H1 (cell line): ENCODE measurements at regions not wholly inside any gene's neighbourhood (a gene's known extent, or its start where the extent isn't known, plus 50 kb on each side); places are given as distances from the start of the nearest gene placed in this dataset.

Experiments
- CTCF ChIA-PET: fragments of 300-600 bp; sonication (Branson Sonifier 250); formaldehyde crosslinking; loops from one replicate; lab custom pipeline; 2021; ENCODE audit not compliant: partially characterized antibody; lab: Charles Lee
- POLR2A ChIA-PET: fragments of 300-600 bp; sonication (Branson Sonifier 250); formaldehyde crosslinking; loops from one replicate; lab custom pipeline; 2021; ENCODE audit warnings: inconsistent platforms; ENCODE audit not compliant: partially characterized antibody; lab: Charles Lee
- DNase-seq, 2 experiments: peaks; one replicate each; pipeline versions ENCODE4 v3.0.0 to v3.0.0-alpha.2; 2010 to 2022; ENCODE audit warnings: low spot score in 2 of 2, low read depth in 1 of 2, mixed read lengths in 1 of 2
- FAIRE-seq: peaks from 2 replicates; lab custom pipeline; 2011; peaks lifted over from hg19 to GRCh38; lab: Jason Lieb, UNC
- H2AFZ ChIP-seq: 2 replicates; pipeline ENCODE4 v1.8.1; 2012; ENCODE audit warnings: low read length, inconsistent platforms
- H2AK5ac ChIP-seq: 2 replicates; pipeline ENCODE4 v1.6.1; 2013; ENCODE audit warnings: low read depth, low read length
- H2BK120ac ChIP-seq: replicated peaks from 2 replicates; pipeline ENCODE3; 2013; ENCODE audit warnings: low read depth, low read length, inconsistent platforms
- H2BK12ac ChIP-seq: 2 replicates; pipeline ENCODE4 v1.6.1; 2013; ENCODE audit warnings: low read depth, low read length
- H2BK15ac ChIP-seq: 2 replicates; pipeline ENCODE4 v1.6.1; 2013; ENCODE audit warnings: low read length
- H2BK20ac ChIP-seq: 2 replicates; pipeline ENCODE4 v1.6.1; 2013; ENCODE audit warnings: low read length
- H2BK5ac ChIP-seq: 2 replicates; pipeline ENCODE4 v1.6.1; 2013; ENCODE audit warnings: low read depth, low read length
- H3K14ac ChIP-seq: 2 replicates; pipeline ENCODE4 v1.6.1; 2013; ENCODE audit warnings: inconsistent platforms; ENCODE audit not compliant: insufficient read length
- H3K18ac ChIP-seq: 2 replicates; pipeline ENCODE4 v1.6.1; 2013; ENCODE audit warnings: low read length; ENCODE audit errors: extremely low read depth
- H3K23ac ChIP-seq: 2 replicates; pipeline ENCODE4 v1.6.1; 2013; ENCODE audit warnings: inconsistent platforms; ENCODE audit not compliant: insufficient read length
- H3K23me2 ChIP-seq: 2 replicates; pipeline ENCODE4 v1.6.1; 2013; ENCODE audit warnings: low read depth, low read length
- H3K27ac ChIP-seq: 2 replicates; pipeline ENCODE4 v1.6.1; 2011; ENCODE audit warnings: low read depth, low read length, inconsistent platforms
- H3K27me3 ChIP-seq, 4 experiments: replicated peaks in 1 of 4; 1 replicate in 1 of 4; 2 replicates in 3 of 4; pipeline versions ENCODE4 v1.6.1 to v1.8.1; 2011 to 2013; ENCODE audit warnings: low read length in 3 of 4, mild to moderate bottlenecking in 3 of 4, inconsistent platforms in 2 of 4, mixed read lengths in 2 of 4, moderate library complexity in 1 of 4; ENCODE audit not compliant: control insufficient read depth in 3 of 4, insufficient read depth in 3 of 4; ENCODE audit errors: extremely low read depth in 1 of 4
- H3K36me3 ChIP-seq, 4 experiments: 2 replicates each; pipeline versions ENCODE4 v1.6.1 to v1.8.1; 2011 to 2013; ENCODE audit warnings: mild to moderate bottlenecking in 4 of 4, low read length in 3 of 4, moderate library complexity in 2 of 4, control low read depth in 1 of 4, inconsistent platforms in 1 of 4; ENCODE audit not compliant: insufficient read depth in 4 of 4, control insufficient read depth in 2 of 4
- H3K4ac ChIP-seq: replicated peaks from 2 replicates; pipeline ENCODE3; 2013; ENCODE audit warnings: low read length, low read depth, mixed read lengths, inconsistent platforms; ENCODE audit not compliant: insufficient read length
- H3K4me1 ChIP-seq, 4 experiments: replicated peaks in 1 of 4; 1 replicate in 1 of 4; 2 replicates in 3 of 4; pipeline versions ENCODE4 v1.6.1 to v1.8.1; 2011 to 2013; ENCODE audit warnings: low read length in 3 of 4, inconsistent platforms in 2 of 4, mixed read lengths in 1 of 4; ENCODE audit not compliant: insufficient read depth in 4 of 4, control insufficient read depth in 3 of 4
- H3K4me2 ChIP-seq, 2 experiments: 2 replicates each; pipeline versions ENCODE4 v1.6.1 to v1.8.1; 2011 to 2013; ENCODE audit warnings: low read depth in 2 of 2, low read length in 2 of 2, control low read depth in 1 of 2, inconsistent platforms in 1 of 2, mild to moderate bottlenecking in 1 of 2; ENCODE audit not compliant: insufficient read depth in 1 of 2
- H3K4me3 ChIP-seq, 4 experiments: fragments of 200-600, 300-600 bp in 1 of 4; sonication (generic), shearing (Covaris generic), sonication (Bioruptor Twin) in 1 of 4; 2 replicates each; pipeline versions ENCODE4 v1.5.1 to v1.8.1; 2011 to 2016; ENCODE audit warnings: low read length in 4 of 4, low read depth in 3 of 4, control low read depth in 2 of 4, inconsistent platforms in 2 of 4, mild to moderate bottlenecking in 2 of 4, mixed read lengths in 1 of 4, moderate library complexity in 1 of 4; ENCODE audit not compliant: insufficient read depth in 2 of 4; ENCODE audit errors: extremely low read depth in 1 of 4
- H3K56ac ChIP-seq: replicated peaks from 2 replicates; pipeline ENCODE3; 2013; ENCODE audit warnings: low read depth, mild to moderate bottlenecking, mixed read lengths, low read length, inconsistent platforms; ENCODE audit not compliant: insufficient read length
- H3K79me1 ChIP-seq: 2 replicates; pipeline ENCODE4 v1.6.1; 2013; ENCODE audit warnings: low read depth, low read length, control low read depth
- H3K79me2 ChIP-seq, 2 experiments: 2 replicates each; pipeline versions ENCODE4 v1.6.1 to v1.8.1; 2012 to 2013; ENCODE audit warnings: low read length in 2 of 2, mild to moderate bottlenecking in 2 of 2, inconsistent platforms in 1 of 2; ENCODE audit not compliant: insufficient read depth in 2 of 2, control insufficient read depth in 1 of 2
- H3K9ac ChIP-seq, 4 experiments: replicated peaks in 1 of 4; 1 replicate in 1 of 4; 2 replicates in 3 of 4; pipeline versions ENCODE4 v1.6.1 to v1.8.1; 2011 to 2013; ENCODE audit warnings: low read depth in 3 of 4, low read length in 3 of 4, control low read depth in 2 of 4, mild to moderate bottlenecking in 2 of 4, moderate library complexity in 2 of 4, inconsistent platforms in 1 of 4; ENCODE audit errors: extremely low read depth in 1 of 4
- H3K9me3 ChIP-seq, 2 experiments: 2 replicates each; pipeline versions ENCODE4 v1.6.1 to v1.8.1; 2012 to 2013; ENCODE audit warnings: mild to moderate bottlenecking in 2 of 2, moderate library complexity in 2 of 2, control low read depth in 1 of 2, inconsistent platforms in 1 of 2, low read depth in 1 of 2, low read length in 1 of 2, mixed read lengths in 1 of 2; ENCODE audit not compliant: insufficient read depth in 2 of 2
- H4K20me1 ChIP-seq, 2 experiments: replicated peaks in 1 of 2; 2 replicates each; pipeline versions ENCODE3 to v1.8.1; 2011 to 2013; ENCODE audit warnings: inconsistent platforms in 2 of 2, low read length in 2 of 2, mild to moderate bottlenecking in 1 of 2; ENCODE audit not compliant: insufficient read depth in 2 of 2, control insufficient read depth in 1 of 2
- H4K5ac ChIP-seq: 2 replicates; pipeline ENCODE4 v1.6.1; 2013; ENCODE audit warnings: low read length, low read depth, mixed read lengths, inconsistent platforms; ENCODE audit not compliant: insufficient read length
- H4K8ac ChIP-seq: 2 replicates; pipeline ENCODE4 v1.8.0; 2013; ENCODE audit warnings: mild to moderate bottlenecking, moderate library complexity, low read length, inconsistent platforms; ENCODE audit not compliant: insufficient read depth; ENCODE audit errors: extremely low read depth
- H4K91ac ChIP-seq: replicated peaks from 2 replicates; pipeline ENCODE3; 2013; ENCODE audit warnings: low read length, mixed read lengths, inconsistent platforms; ENCODE audit not compliant: insufficient read length
- BACH1 ChIP-seq: IDR thresholded peaks from 2 replicates; pipeline ENCODE4 v1.6.1; 2012; ENCODE audit warnings: low read length, improper control_type of control experiment
- CREB1 ChIP-seq: IDR thresholded peaks from 2 replicates; pipeline ENCODE4 v1.6.1; 2012; ENCODE audit warnings: inconsistent platforms
- HDAC6 ChIP-seq: IDR thresholded peaks from one replicate; pipeline ENCODE4 v1.7.1; 2012; ENCODE audit warnings: low read depth, mild to moderate bottlenecking, inconsistent platforms, low read length, moderate library complexity
- JUN ChIP-seq: IDR thresholded peaks from 2 replicates; pipeline ENCODE4 v1.6.1; 2011; ENCODE audit warnings: low read depth, mild to moderate bottlenecking, improper control_type of control experiment, low read length
- KDM4A ChIP-seq: IDR thresholded peaks from one replicate; pipeline ENCODE4 v1.7.1; 2012; ENCODE audit warnings: low read depth, mild to moderate bottlenecking, moderate library complexity, low read length, inconsistent platforms; ENCODE audit not compliant: severe bottlenecking
- POLR2A ChIP-seq, 2 experiments: IDR thresholded peaks; 1 replicate in 1 of 2; 2 replicates in 1 of 2; pipeline ENCODE4 v1.6.1; 2011; ENCODE audit warnings: low read depth in 2 of 2, low read length in 2 of 2, mild to moderate bottlenecking in 2 of 2; ENCODE audit errors: control extremely low read depth in 1 of 2
- POLR2AphosphoS5 ChIP-seq: IDR thresholded peaks from 2 replicates; pipeline ENCODE4 v1.6.1; 2011; ENCODE audit warnings: low read depth, low read length
- RFX5 ChIP-seq: IDR thresholded peaks from 2 replicates; pipeline ENCODE4 v1.6.1; 2011; ENCODE audit warnings: low read depth, low read length, improper control_type of control experiment, borderline replicate concordance
- TAF1 ChIP-seq: IDR thresholded peaks from 2 replicates; pipeline ENCODE4 v1.6.1; 2011; ENCODE audit warnings: mild to moderate bottlenecking, low read depth, low read length

GRCh38 chr11:12611352-12611751, 62.9 kb upstream of the TEAD1 start:
- no peak overlapping the region for H2AFZ ChIP-seq
- ChIA-PET POLR2A (no interaction called here), CTCF (interaction anchor here (0.9 to 3.6 kb wide), 3 partner anchors 8 to 67 kb away, joined by 3 to 27 read pairs (median 3); no protein-coding TSS in a partner anchor)
- H3K4ac ChIP-seq = no peak overlapping the region
- no peak overlapping the region for H4K91ac ChIP-seq
- no peaks in the 10 kb centered on the region for H3K4me1 ChIP-seq
- no peaks in the 10 kb centered on the region for H4K20me1 ChIP-seq
- H3K36me3 ChIP-seq = no peaks in the 10 kb centered on the region
- H3K79me1 ChIP-seq = no peaks in the 10 kb centered on the region
- H3K4me2 ChIP-seq = no peak overlapping the region
- no peak overlapping the region for H3K4me3 ChIP-seq
- no peak overlapping the region for H4K5ac ChIP-seq
- H2BK20ac ChIP-seq = no peak overlapping the region
- H3K9ac ChIP-seq = no peak overlapping the region
- H2AK5ac ChIP-seq = no peak overlapping the region
- H2BK120ac ChIP-seq = no peak overlapping the region
- no peaks in the 10 kb centered on the region for H3K23me2 ChIP-seq
- no peaks in the 10 kb centered on the region for H3K79me2 ChIP-seq
- no peak overlapping the region for H3K27ac ChIP-seq
- H3K14ac ChIP-seq = no peak overlapping the region
- H3K18ac ChIP-seq = no peak overlapping the region
- no peaks in the 10 kb centered on the region for H3K27me3 ChIP-seq
- H2BK12ac ChIP-seq = no peak overlapping the region
- H3K56ac ChIP-seq = no peak overlapping the region
- TF ChIP-seq POLR2A (IDR thresholded peaks at IDR 0.05; ENCODE audit: control extremely low read depth in 1 of 2, low read depth in 2 of 2, low read length in 2 of 2) = no peak
- no peak for TF ChIP-seq POLR2AphosphoS5
- no peak for TF ChIP-seq CREB1
- no peak for TF ChIP-seq KDM4A
- no peak for TF ChIP-seq HDAC6
- TF ChIP-seq TAF1 = no peak
- TF ChIP-seq BACH1 = no peak
- no peak for TF ChIP-seq RFX5
- no peak for TF ChIP-seq JUN
- H3K9me3 ChIP-seq = no peaks in the 10 kb centered on the region
- no peak overlapping the region for H2BK15ac ChIP-seq
- H2BK5ac ChIP-seq = no peak overlapping the region
- no peak overlapping the region for H3K23ac ChIP-seq
- no peak for FAIRE-seq
- no peak overlapping the region for H4K8ac ChIP-seq
- DNase-seq = no peak
